IMR-90 (cell line): ENCODE measurements at regions not wholly inside any gene's neighbourhood (a gene's known extent, or its start where the extent isn't known, plus 50 kb on each side); places are given as distances from the start of the nearest gene placed in this dataset.

Source experiments
- ATAC-seq: fragments of 200-7000 bp; cut with Tn5 transposase; 2 replicates; pipeline ENCODE4 v1.9.1; 2020; ENCODE audit warnings: low read depth, mild to moderate bottlenecking, moderate library complexity
- BruUV-seq: library from RNA; stranded (reverse); fragments of 400-500 nt; replicated peaks from 2 replicates; lab custom pipeline; 2021; lab: Mats Ljungman, UMichigan
- CTCF ChIA-PET: fragments of 300-600 bp; formaldehyde crosslinking; extraction: SDS; loops from one replicate; lab custom pipeline; 2021; ENCODE audit warnings: antibody characterized with exemption; lab: Yijun Ruan, JAX
- POLR2A ChIA-PET: fragments of 300-600 bp; sonication (Branson Sonifier 250); formaldehyde crosslinking; loops from one replicate; lab custom pipeline; 2022; ENCODE audit warnings: antibody characterized with exemption; ENCODE audit not compliant: unreplicated experiment; lab: Charles Lee
- DNase-seq: peaks from one replicate; pipeline ENCODE4 v3.0.0; 2013
- H2AFZ ChIP-seq: replicated peaks from 2 replicates; pipeline ENCODE3; 2013; ENCODE audit warnings: low read length, mild to moderate bottlenecking; ENCODE audit not compliant: poor library complexity
- H2AK5ac ChIP-seq: 2 replicates; pipeline ENCODE4 v1.6.1; 2013; ENCODE audit warnings: low read depth, low read length, inconsistent platforms
- H2AK9ac ChIP-seq: replicated peaks from 2 replicates; pipeline ENCODE3; 2013; ENCODE audit warnings: mild to moderate bottlenecking, low read depth, low read length, moderate library complexity; ENCODE audit not compliant: poor library complexity
- H2BK120ac ChIP-seq: 2 replicates; pipeline ENCODE4 v1.6.1; 2013; ENCODE audit warnings: low read depth, low read length, inconsistent platforms
- H2BK15ac ChIP-seq: 3 replicates; pipeline ENCODE4 v1.6.1; 2013; ENCODE audit warnings: low read depth, low read length, inconsistent platforms
- H2BK20ac ChIP-seq: 2 replicates; pipeline ENCODE4 v1.6.1; 2013; ENCODE audit warnings: low read depth, mild to moderate bottlenecking, inconsistent platforms, low read length, moderate library complexity
- H2BK5ac ChIP-seq: 2 replicates; pipeline ENCODE4 v1.6.1; 2013; ENCODE audit warnings: mild to moderate bottlenecking, low read depth, low read length, inconsistent platforms; ENCODE audit not compliant: poor library complexity, severe bottlenecking
- H3K14ac ChIP-seq: replicated peaks from 2 replicates; pipeline ENCODE4 v1.6.1; 2013; ENCODE audit warnings: low read depth, low read length, inconsistent platforms
- H3K18ac ChIP-seq: 2 replicates; pipeline ENCODE4 v1.6.1; 2013; ENCODE audit warnings: low read depth, low read length, control low read depth
- H3K23ac ChIP-seq: 2 replicates; pipeline ENCODE4 v1.6.1; 2013; ENCODE audit warnings: low read depth, low read length, inconsistent platforms
- H3K27ac ChIP-seq: 2 replicates; pipeline ENCODE4 v1.5.1; 2013; ENCODE audit warnings: mild to moderate bottlenecking, control low read depth, low read length; ENCODE audit not compliant: insufficient read depth
- H3K27me3 ChIP-seq: 2 replicates; pipeline ENCODE4 v1.6.1; 2013; ENCODE audit warnings: low read length; ENCODE audit not compliant: control insufficient read depth, insufficient read depth
- H3K36me3 ChIP-seq: 2 replicates; pipeline ENCODE4 v1.6.1; 2013; ENCODE audit warnings: low read length, mixed read lengths; ENCODE audit not compliant: control insufficient read depth, insufficient read depth
- H3K4ac ChIP-seq: 2 replicates; pipeline ENCODE4 v1.6.1; 2013; ENCODE audit warnings: low read depth, low read length, inconsistent platforms
- H3K4me1 ChIP-seq: 2 replicates; pipeline ENCODE4 v1.6.1; 2013; ENCODE audit warnings: low read length, mixed read lengths; ENCODE audit not compliant: control insufficient read depth, insufficient read depth
- H3K4me2 ChIP-seq: 2 replicates; pipeline ENCODE4 v1.6.1; 2013; ENCODE audit warnings: low read depth, mild to moderate bottlenecking, control low read depth, low read length, moderate library complexity
- H3K4me3 ChIP-seq: 2 replicates; pipeline ENCODE4 v1.5.1; 2013; ENCODE audit warnings: low read depth, mild to moderate bottlenecking, control low read depth, low read length, moderate library complexity; ENCODE audit not compliant: insufficient read depth
- H3K56ac ChIP-seq: 2 replicates; pipeline ENCODE4 v1.6.1; 2013; ENCODE audit warnings: low read length, inconsistent platforms; ENCODE audit not compliant: insufficient read depth; ENCODE audit errors: extremely low read depth
- H3K79me1 ChIP-seq, 2 experiments: 2 replicates each; pipeline ENCODE4 v1.6.1; 2013; ENCODE audit warnings: low read length in 2 of 2, inconsistent platforms in 1 of 2, low read depth in 1 of 2
- H3K9ac ChIP-seq: 2 replicates; pipeline ENCODE4 v1.6.1; 2013; ENCODE audit warnings: low read depth, low read length, control low read depth
- H3K9me1 ChIP-seq: 2 replicates; pipeline ENCODE4 v1.6.1; 2013; ENCODE audit warnings: low read length, inconsistent platforms; ENCODE audit not compliant: insufficient read depth
- H3K9me3 ChIP-seq: 2 replicates; pipeline ENCODE4 v1.6.1; 2013; ENCODE audit warnings: low read length; ENCODE audit not compliant: control insufficient read depth, insufficient read depth
- H4K20me1 ChIP-seq: 2 replicates; pipeline ENCODE4 v1.6.1; 2013; ENCODE audit warnings: low read length, inconsistent platforms; ENCODE audit not compliant: insufficient read depth
- H4K5ac ChIP-seq: 2 replicates; pipeline ENCODE4 v1.6.1; 2013; ENCODE audit warnings: mild to moderate bottlenecking, low read depth, low read length, control low read depth
- H4K8ac ChIP-seq, 2 experiments: 2 replicates each; pipeline ENCODE4 v1.6.1; 2013; ENCODE audit warnings: low read depth in 2 of 2, low read length in 2 of 2, control low read depth in 1 of 2, inconsistent platforms in 1 of 2
- H4K91ac ChIP-seq: 2 replicates; pipeline ENCODE4 v1.6.1; 2013; ENCODE audit warnings: low read depth, low read length, inconsistent platforms; ENCODE audit not compliant: insufficient read depth
- BHLHE40 ChIP-seq: fragments of 150-350 bp; IDR thresholded peaks from 2 replicates; pipeline ENCODE4 v1.6.1; 2016; ENCODE audit warnings: mild to moderate bottlenecking, low read depth, low read length
- CEBPB ChIP-seq: IDR thresholded peaks from 2 replicates; pipeline ENCODE4 v1.6.1; 2012; ENCODE audit warnings: low read depth, low read length, improper control_type of control experiment
- CHD1 ChIP-seq: IDR thresholded peaks from 2 replicates; pipeline ENCODE4 v1.6.1; 2012; ENCODE audit warnings: low read depth, low read length, improper control_type of control experiment
- CTCF ChIP-seq: conservative IDR thresholded peaks from 2 replicates; pipeline ENCODE4 v1.5.1; 2012; ENCODE audit warnings: mild to moderate bottlenecking, low read depth, low read length, improper control_type of control experiment
- ELK1 ChIP-seq: fragments of 150-350 bp; IDR thresholded peaks from 2 replicates; pipeline ENCODE4 v1.6.1; 2016; ENCODE audit warnings: low read depth, mild to moderate bottlenecking, low read length, moderate library complexity, borderline replicate concordance
- FOS ChIP-seq: fragments of 150-350 bp; IDR thresholded peaks from 2 replicates; pipeline ENCODE4 v1.6.1; 2016; ENCODE audit warnings: low read depth, low read length
- MAFK ChIP-seq: IDR thresholded peaks from 2 replicates; pipeline ENCODE4 v1.6.1; 2012; ENCODE audit warnings: low read depth, low read length, improper control_type of control experiment
- MAZ ChIP-seq: IDR thresholded peaks from 2 replicates; pipeline ENCODE4 v1.6.1; 2012; ENCODE audit warnings: low read depth, mild to moderate bottlenecking, low read length, improper control_type of control experiment, moderate library complexity, borderline replicate concordance
- MXI1 ChIP-seq: IDR thresholded peaks from 2 replicates; pipeline ENCODE4 v1.6.1; 2012; ENCODE audit warnings: low read depth, mild to moderate bottlenecking, low read length, moderate library complexity, borderline replicate concordance
- NFE2L2 ChIP-seq: fragments of 150-350 bp; IDR thresholded peaks from 2 replicates; pipeline ENCODE4 v1.6.1; 2016; ENCODE audit warnings: low read depth, mild to moderate bottlenecking, low read length
- POLR2A ChIP-seq: IDR thresholded peaks from 2 replicates; pipeline ENCODE4 v1.6.1; 2012; ENCODE audit warnings: mild to moderate bottlenecking, low read depth, low read length
- RAD21 ChIP-seq: IDR thresholded peaks from 2 replicates; pipeline ENCODE4 v1.6.1; 2012; ENCODE audit warnings: low read length, improper control_type of control experiment
- RCOR1 ChIP-seq: IDR thresholded peaks from 2 replicates; pipeline ENCODE4 v1.6.1; 2012; ENCODE audit warnings: mild to moderate bottlenecking, low read length, improper control_type of control experiment; ENCODE audit not compliant: insufficient replicate concordance
- RFX5 ChIP-seq: IDR thresholded peaks from 2 replicates; pipeline ENCODE4 v1.8.0; 2012; ENCODE audit warnings: low read depth, mild to moderate bottlenecking, low read length, moderate library complexity
- SMC3 ChIP-seq: fragments of 150-350 bp; IDR thresholded peaks from 2 replicates; pipeline ENCODE4 v1.6.1; 2016; ENCODE audit warnings: low read depth, mild to moderate bottlenecking, antibody characterized with exemption, low read length, moderate library complexity
- USF2 ChIP-seq: fragments of 150-350 bp; IDR thresholded peaks from 2 replicates; pipeline ENCODE4 v1.6.1; 2017; ENCODE audit warnings: mild to moderate bottlenecking, antibody characterized with exemption, low read length, low read depth
- WGBS, 2 experiments: methylation state at CpG; one replicate each; pipeline versions ENCODE4 v1.1.5 to v1.1.7; 2013; ENCODE audit warnings: missing lambda C conversion rate in 2 of 2; ENCODE audit not compliant: insufficient read length in 1 of 2; ENCODE audit errors: extremely low coverage in 2 of 2; 5-methylcytosine and 5-hydroxymethylcytosine counted together
- dilution Hi-C: fragments of 300-500 bp; cut with HindIII; formaldehyde crosslinking; loops from one replicate; pipeline ENCODE4 v1.14.3; 2018; ENCODE audit warnings: low sequenced_read_pairs; ENCODE audit not compliant: unreplicated experiment
- in situ Hi-C: fragments of 300-500 bp; cut with MboI; formaldehyde crosslinking; loops from 3 replicates; pipeline ENCODE4 v1.14.3; 2019; ENCODE audit warnings: low sequenced_read_pairs, inconsistent platforms, mixed read lengths
- intact Hi-C: fragments of 100-400 bp; cut with micrococcal nuclease; formaldehyde crosslinking; loops from 2 replicates; pipeline ENCODE4 v1.10.0; 2022

- no peak overlapping the region for H2BK120ac ChIP-seq
- H3K4me2 ChIP-seq: no peak overlapping the region
- H4K91ac ChIP-seq: no peak overlapping the region
- H3K56ac ChIP-seq: no peak overlapping the region
- no peak overlapping the region for H3K9ac ChIP-seq
- no peaks in the 10 kb centered on the region for H3K9me1 ChIP-seq
- no peak overlapping the region for H2BK20ac ChIP-seq
- CTCF ChIA-PET: no interaction called here
- H2AK9ac ChIP-seq: no peak overlapping the region
- intact Hi-C loops: no loop called here
- no peak for ATAC-seq
- no TSS peak for BruUV-seq
- TF ChIP-seq RFX5 (no peak), SMC3 (no peak), POLR2A (no peak), MAZ (no peak), FOS (no peak), USF2 (no peak), CHD1 (no peak), RAD21 (no peak), CEBPB (no peak), MXI1 (no peak), CTCF (no peak), MAFK (no peak), BHLHE40 (no peak), RCOR1 (no peak), NFE2L2 (no peak), ELK1 (no peak)
- no peaks in the 10 kb centered on the region for H3K4me1 ChIP-seq
- H4K20me1 ChIP-seq: no peaks in the 10 kb centered on the region
- H2AK5ac ChIP-seq: no peak overlapping the region
- POLR2A ChIA-PET: no interaction called here
- no peak overlapping the region for H4K8ac ChIP-seq
- no peak overlapping the region for H4K5ac ChIP-seq
- no peaks in the 10 kb centered on the region for H3K79me1 ChIP-seq
- no peaks in the 10 kb centered on the region for H3K9me3 ChIP-seq
- no peak overlapping the region for H2BK15ac ChIP-seq
- no peak for DNase-seq
- H3K18ac ChIP-seq: no peak overlapping the region
- H3K23ac ChIP-seq: 0 out of 2 replicates have a peak overlapping the region, but pooled peaks have one; percentile 36
- H2AFZ ChIP-seq: no peak overlapping the region
- H3K4ac ChIP-seq: no peak overlapping the region
- no peak overlapping the region for H3K4me3 ChIP-seq
- dilution Hi-C loops: no loop called here
- no peaks in the 10 kb centered on the region for H3K36me3 ChIP-seq
- no peak overlapping the region for H3K27ac ChIP-seq
- no CpG with 5 or more reads among the region's 3 CpGs for WGBS, 2 experiments
- no peaks in the 10 kb centered on the region for H3K27me3 ChIP-seq
- in situ Hi-C loops: no loop called here
- no peak overlapping the region for H2BK5ac ChIP-seq
- 0 out of 2 replicates have a peak overlapping the region, but pooled peaks have one; percentile 4 for H3K14ac ChIP-seq
These were observed 84.9 kb upstream of the NR3C1 start for GRCh38 chr5:143488381-143488780.
